ENCODE measurements at regions not wholly inside any gene's neighbourhood (a gene's known extent, or its start where the extent isn't known, plus 50 kb on each side); places are given as distances from the start of the nearest gene placed in this dataset.

DNA sequence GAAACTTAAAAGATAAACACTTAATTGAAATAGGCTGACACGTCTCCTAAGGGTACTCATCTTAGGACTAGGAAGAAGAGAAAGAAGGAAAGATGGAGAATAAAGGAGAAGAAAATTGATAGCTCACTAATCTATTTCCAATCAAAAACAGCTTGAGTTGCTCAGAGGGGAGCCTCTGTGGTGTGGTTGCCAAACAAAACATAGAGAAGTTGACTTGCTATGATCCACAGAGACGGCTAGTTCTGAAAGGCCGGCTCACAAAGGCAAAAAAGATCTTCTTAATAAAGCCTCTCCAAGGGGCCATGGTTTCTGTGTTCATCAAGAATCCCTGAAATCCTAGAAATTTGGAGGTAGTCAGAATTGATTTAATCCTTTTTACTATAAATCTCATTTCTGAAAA lies 644.1 kb downstream of the LMO4 start:
- TF ChIP-seq POLR2A (IDR thresholded peaks at IDR 0.05; ENCODE audit: low read depth, low read length) (no peak), POLR2AphosphoS5 (IDR thresholded peaks at IDR 0.05; ENCODE audit: low read depth, low read length) (no peak)
